ENCODE measurements at regions not wholly inside any gene's neighbourhood (a gene's known extent, or its start where the extent isn't known, plus 50 kb on each side); places are given as distances from the start of the nearest gene placed in this dataset.
A peak's percentile ranks its signal among the peaks of the same experiment; 100 is the strongest.
"Not testable (repeated sequence)": the region's sequence is repeated elsewhere in the genome, so short reads cannot be mapped to it uniquely, and the experiment has no call there.

- no peak for DNase-seq (ENCODE audit: low spot score)
Observed at GRCh38 chr13:61358599-61358998, 57.0 kb downstream of the PCDH20 start.

- no peak for DNase-seq (ENCODE audit: low spot score)
Observed at GRCh38 chr13:61350341-61350740, 65.3 kb downstream of the PCDH20 start.

- DNase-seq (ENCODE audit: low spot score), result no peak
Observed at GRCh38 chr13:61339054-61339621, 76.5 kb downstream of the PCDH20 start.

- no peak for DNase-seq (ENCODE audit: low spot score)
Observed at GRCh38 chr13:61316647-61317046, 99.0 kb downstream of the PCDH20 start.

- DNase-seq (ENCODE audit: low spot score), result no peak
Observed at GRCh38 chr13:61294467-61295191, 121.0 kb downstream of the PCDH20 start.

GRCh38 chr13:61286148-61286745 is 129.4 kb downstream of the PCDH20 start:
- DNase-seq (ENCODE audit: low spot score), result peak; percentile 13

- no peak for DNase-seq (ENCODE audit: low spot score)
Observed at GRCh38 chr13:61277586-61278276, 137.9 kb downstream of the PCDH20 start.

- no peak for DNase-seq (ENCODE audit: low spot score)
Observed at GRCh38 chr13:61277088-61277487, 138.6 kb downstream of the PCDH20 start.

GRCh38 chr13:61276401-61276800 is 139.2 kb downstream of the PCDH20 start:
- DNase-seq (ENCODE audit: low spot score), result no peak

- no peak for DNase-seq (ENCODE audit: low spot score)
Observed at GRCh38 chr13:61275736-61276135, 139.9 kb downstream of the PCDH20 start.

GRCh38 chr13:61275251-61275650 is 140.4 kb downstream of the PCDH20 start:
- no peak for DNase-seq (ENCODE audit: low spot score)

- DNase-seq (ENCODE audit: low spot score), result not testable (repeated sequence)
Observed at GRCh38 chr13:61266896-61267295, 148.8 kb downstream of the PCDH20 start.

GRCh38 chr13:61261746-61262472 is 153.7 kb downstream of the PCDH20 start:
- DNase-seq (ENCODE audit: low spot score), result no peak

- DNase-seq (ENCODE audit: low spot score), result no peak
Observed at GRCh38 chr13:61258185-61258584, 157.5 kb downstream of the PCDH20 start.

- DNase-seq (ENCODE audit: low spot score), result peak; percentile 8
Observed at GRCh38 chr13:61255040-61255796, 160.4 kb downstream of the PCDH20 start.

GRCh38 chr13:61253105-61253877 is 162.4 kb downstream of the PCDH20 start:
- DNase-seq (ENCODE audit: low spot score), result no peak

GRCh38 chr13:61252213-61252612 is 163.4 kb downstream of the PCDH20 start:
- no peak for DNase-seq (ENCODE audit: low spot score)

GRCh38 chr13:61247149-61247936 is 168.3 kb downstream of the PCDH20 start:
- DNase-seq (ENCODE audit: low spot score), result no peak

- no peak for DNase-seq (ENCODE audit: low spot score)
Observed at GRCh38 chr13:61246351-61246750, 169.3 kb downstream of the PCDH20 start.

- DNase-seq (ENCODE audit: low spot score), result no peak
Observed at GRCh38 chr13:61215601-61216000, 200.0 kb downstream of the PCDH20 start.

All from COLO829 (cell line).